SK-N-MC (cell line): ENCODE measurements at regions not wholly inside any gene's neighbourhood (a gene's known extent, or its start where the extent isn't known, plus 50 kb on each side); places are given as distances from the start of the nearest gene placed in this dataset.

Source experiments
- EZH2 ChIP-seq: fragments of 200-600 bp; sonication (generic); IDR thresholded peaks from one replicate; pipeline ENCODE4 v1.6.1; 2017; ENCODE audit warnings: antibody characterized with exemption
- FOXP2 ChIP-seq: optimal IDR thresholded peaks from 2 replicates; pipeline ENCODE3; 2011; ENCODE audit warnings: mild to moderate bottlenecking, moderate library complexity; ENCODE audit not compliant: insufficient read depth; ENCODE audit errors: extremely low read length, control extremely low read depth
- POLR2AphosphoS5 ChIP-seq: IDR thresholded peaks from 2 replicates; pipeline ENCODE4 v1.6.1; 2012; ENCODE audit warnings: mild to moderate bottlenecking, low read depth, low read length, borderline replicate concordance

DNA sequence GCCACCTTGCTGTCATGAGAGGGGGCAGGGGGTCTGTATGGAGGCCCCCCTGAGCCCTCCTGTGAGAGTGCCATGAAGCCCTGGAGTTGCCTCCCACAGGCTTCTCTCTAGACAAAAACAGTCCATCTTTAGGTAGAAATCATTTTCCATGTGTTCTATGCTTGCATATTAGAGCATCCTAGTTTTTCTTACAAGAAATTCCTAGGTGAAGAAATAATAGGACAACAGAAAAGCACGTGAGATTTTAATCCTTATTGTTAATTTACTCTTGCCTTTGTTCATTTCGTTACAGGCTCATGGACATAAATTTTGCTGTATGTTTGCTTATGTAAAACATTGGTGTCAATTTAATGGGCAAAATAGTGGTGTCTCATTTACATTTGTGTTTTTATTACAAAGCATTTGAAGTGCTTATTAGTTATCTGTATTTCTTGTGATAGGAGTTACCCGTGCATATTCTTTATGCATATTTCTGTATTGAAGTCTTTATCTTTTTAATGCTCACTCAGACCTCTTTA is 336.9 kb upstream of the RAB6C start:
- no peak for TF ChIP-seq POLR2AphosphoS5
- TF ChIP-seq EZH2, result no peak
- TF ChIP-seq FOXP2, result no peak
